Testis (tissue), 2 donors: ENCODE measurements at regions not wholly inside any gene's neighbourhood (a gene's known extent, or its start where the extent isn't known, plus 50 kb on each side); places are given as distances from the start of the nearest gene placed in this dataset.

ENCODE experiments used
- POLR2A ChIP-seq: fragments of 450-650 bp; IDR thresholded peaks from one replicate; pipeline ENCODE4 v1.6.1; 2017; ENCODE audit warnings: antibody characterized with exemption, mild to moderate bottlenecking, moderate library complexity
- TF ChIP-seq, protein P1 (sequence below), 3 experiments: fragments of 450-650 bp in 2 of 3; fragments of 200-600 bp in 1 of 3; sonication (generic) in 1 of 3; IDR thresholded peaks; one replicate each; pipeline ENCODE4 v1.5.1; 2016 to 2019; ENCODE audit warnings: antibody characterized with exemption in 3 of 3, mild to moderate bottlenecking in 2 of 3, moderate library complexity in 1 of 3

DNA sequence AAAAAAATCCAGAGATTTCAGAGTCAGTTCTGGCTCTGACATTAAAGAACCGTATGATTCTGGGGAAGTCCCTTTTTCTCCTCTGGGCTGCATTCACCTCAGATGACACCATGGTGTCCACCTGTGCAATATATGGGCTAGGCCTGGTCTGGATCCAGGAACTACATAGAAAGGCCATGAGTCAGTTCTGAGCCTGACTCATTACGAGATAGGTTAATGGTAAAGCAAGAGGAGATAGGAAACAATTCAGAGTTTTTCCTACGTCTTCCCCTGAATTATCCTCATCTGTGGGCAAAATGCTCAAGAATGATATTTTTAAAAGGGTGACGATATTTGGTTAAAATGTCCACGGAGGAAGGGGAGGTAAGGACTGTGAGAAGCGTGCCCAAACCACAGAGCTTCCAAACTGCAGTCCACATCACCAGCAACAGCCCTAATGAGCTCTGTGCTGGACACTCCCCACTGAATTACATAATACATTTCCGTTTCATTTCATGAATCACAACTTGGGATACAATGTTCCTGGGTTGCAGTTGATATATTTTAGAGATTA, 180.1 kb upstream of the OSR1 start:
- TF ChIP-seq, protein P1, sequence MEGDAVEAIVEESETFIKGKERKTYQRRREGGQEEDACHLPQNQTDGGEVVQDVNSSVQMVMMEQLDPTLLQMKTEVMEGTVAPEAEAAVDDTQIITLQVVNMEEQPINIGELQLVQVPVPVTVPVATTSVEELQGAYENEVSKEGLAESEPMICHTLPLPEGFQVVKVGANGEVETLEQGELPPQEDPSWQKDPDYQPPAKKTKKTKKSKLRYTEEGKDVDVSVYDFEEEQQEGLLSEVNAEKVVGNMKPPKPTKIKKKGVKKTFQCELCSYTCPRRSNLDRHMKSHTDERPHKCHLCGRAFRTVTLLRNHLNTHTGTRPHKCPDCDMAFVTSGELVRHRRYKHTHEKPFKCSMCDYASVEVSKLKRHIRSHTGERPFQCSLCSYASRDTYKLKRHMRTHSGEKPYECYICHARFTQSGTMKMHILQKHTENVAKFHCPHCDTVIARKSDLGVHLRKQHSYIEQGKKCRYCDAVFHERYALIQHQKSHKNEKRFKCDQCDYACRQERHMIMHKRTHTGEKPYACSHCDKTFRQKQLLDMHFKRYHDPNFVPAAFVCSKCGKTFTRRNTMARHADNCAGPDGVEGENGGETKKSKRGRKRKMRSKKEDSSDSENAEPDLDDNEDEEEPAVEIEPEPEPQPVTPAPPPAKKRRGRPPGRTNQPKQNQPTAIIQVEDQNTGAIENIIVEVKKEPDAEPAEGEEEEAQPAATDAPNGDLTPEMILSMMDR (IDR thresholded peaks at IDR 0.05): no peak
- TF ChIP-seq POLR2A: no peak
